ENCODE measurements at regions not wholly inside any gene's neighbourhood (a gene's known extent, or its start where the extent isn't known, plus 50 kb on each side); places are given as distances from the start of the nearest gene placed in this dataset.

- DNase-seq (ENCODE audit: low read depth), result peak; percentile 61
These were observed 86.1 kb upstream of the VAV3 start for GRCh38 chr1:108050911-108051629.

- no peak for DNase-seq (ENCODE audit: low read depth)
These were observed 85.2 kb upstream of the VAV3 start for GRCh38 chr1:108050158-108050557.

GRCh38 chr1:108049178-108049819 lies 84.3 kb upstream of the VAV3 start:
- peak; percentile 43 for DNase-seq (ENCODE audit: low read depth)

GRCh38 chr1:108048301-108049177 lies 83.6 kb upstream of the VAV3 start:
- no peak for DNase-seq (ENCODE audit: low read depth)

- no peak for DNase-seq (ENCODE audit: low read depth)
These were observed 82.1 kb upstream of the VAV3 start for GRCh38 chr1:108047085-108047484.

GRCh38 chr1:108046026-108046425 lies 81.0 kb upstream of the VAV3 start:
- DNase-seq (ENCODE audit: low read depth), result no peak

- DNase-seq (ENCODE audit: low read depth), result no peak
These were observed 80.5 kb upstream of the VAV3 start for GRCh38 chr1:108045460-108045859.

GRCh38 chr1:108044318-108044717 lies 79.3 kb upstream of the VAV3 start:
- DNase-seq (ENCODE audit: low read depth), result no peak

- no peak for DNase-seq (ENCODE audit: low read depth)
These were observed 78.7 kb upstream of the VAV3 start for GRCh38 chr1:108043707-108044106.

GRCh38 chr1:108042610-108043009 lies 77.6 kb upstream of the VAV3 start:
- DNase-seq (ENCODE audit: low read depth), result no peak

GRCh38 chr1:108041360-108042142 lies 76.6 kb upstream of the VAV3 start:
- no peak for DNase-seq (ENCODE audit: low read depth)

- DNase-seq (ENCODE audit: low read depth), result no peak
These were observed 73.8 kb upstream of the VAV3 start for GRCh38 chr1:108038653-108039236.

- DNase-seq (ENCODE audit: low read depth), result no peak
These were observed 72.0 kb upstream of the VAV3 start for GRCh38 chr1:108036796-108037562.

GRCh38 chr1:108034396-108034795 lies 69.4 kb upstream of the VAV3 start:
- DNase-seq (ENCODE audit: low read depth), result no peak

- no peak for DNase-seq (ENCODE audit: low read depth)
These were observed 68.6 kb upstream of the VAV3 start for GRCh38 chr1:108033550-108033951.

GRCh38 chr1:108028841-108029388 lies 63.9 kb upstream of the VAV3 start:
- no peak for DNase-seq (ENCODE audit: low read depth)

GRCh38 chr1:108027389-108027788 lies 62.4 kb upstream of the VAV3 start:
- DNase-seq (ENCODE audit: low read depth), result no peak

- DNase-seq (ENCODE audit: low read depth), result no peak
These were observed 52.7 kb upstream of the VAV3 start for GRCh38 chr1:108017698-108018097.

GRCh38 chr1:108016451-108016920 lies 51.5 kb upstream of the VAV3 start:
- peak; percentile 93 for DNase-seq (ENCODE audit: low read depth)

All from myocyte (in vitro differentiated cells).